ENCODE measurements at regions not wholly inside any gene's neighbourhood (a gene's known extent, or its start where the extent isn't known, plus 50 kb on each side); places are given as distances from the start of the nearest gene placed in this dataset.

DNA sequence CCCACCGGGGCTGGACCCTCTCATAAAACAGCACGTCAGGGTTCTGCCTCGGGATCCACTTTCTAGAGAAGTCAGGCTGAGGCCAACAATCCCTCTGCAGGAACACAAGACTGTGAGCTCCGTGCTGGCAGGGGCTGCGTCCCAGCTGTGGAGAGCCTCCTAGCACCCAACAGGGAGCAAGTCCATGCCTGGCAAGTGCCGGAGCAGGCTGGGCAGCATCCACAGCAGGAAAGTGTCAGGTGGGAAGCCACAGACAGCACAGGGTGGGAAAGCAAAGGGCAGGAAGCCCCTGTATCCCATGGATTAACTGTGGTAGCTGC lies 682.3 kb downstream of the TBC1D22A start:
- no peak overlapping the region for H3K4me3 Mint-ChIP-seq

DNA sequence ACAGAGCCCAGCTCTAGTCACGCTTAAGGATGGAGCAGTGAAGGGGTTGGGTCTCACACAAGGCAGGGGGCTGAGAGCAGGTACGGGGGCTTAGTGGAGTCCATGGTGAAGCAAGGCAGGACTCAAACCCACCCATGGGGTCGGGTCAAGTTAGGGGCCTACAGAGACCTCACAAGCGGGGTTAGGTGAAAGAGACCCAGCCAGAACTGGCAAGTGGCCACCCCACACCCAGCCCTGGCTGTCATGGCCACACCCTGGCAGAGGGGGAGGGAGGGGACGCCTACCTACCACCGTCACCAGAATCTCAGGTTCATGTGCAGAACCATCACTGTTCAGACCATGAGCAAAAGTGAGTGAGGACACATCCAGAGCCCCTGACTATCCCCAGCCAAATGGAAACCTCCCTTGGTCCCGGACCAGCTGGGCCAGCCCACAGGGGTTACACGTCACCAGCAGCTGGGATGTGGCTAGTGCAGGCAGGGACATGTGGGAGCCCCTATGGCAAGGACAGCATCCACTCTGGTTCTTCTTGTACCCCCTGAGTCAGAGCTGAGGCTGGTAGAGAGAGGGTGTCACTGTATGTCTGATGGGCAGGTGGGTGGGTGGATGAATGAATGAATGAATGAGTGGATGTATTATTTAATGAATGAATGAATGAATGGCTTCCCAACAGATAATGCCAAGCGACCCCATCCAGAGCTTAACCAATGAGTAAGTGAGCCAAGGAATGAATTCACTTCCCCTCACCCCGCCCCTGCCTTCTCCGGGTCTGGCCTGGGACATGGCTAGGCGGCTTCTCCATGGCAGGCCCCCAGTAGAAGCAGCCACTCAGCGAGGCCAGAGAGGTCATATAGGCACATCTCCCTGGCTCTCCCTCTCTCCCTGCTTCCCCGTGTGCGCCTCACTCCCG lies 681.6 kb downstream of the TBC1D22A start:
- no peak overlapping the region for H3K27ac Mint-ChIP-seq
- no peak for ATAC-seq (ENCODE audit: low read depth)
- no peak for DNase-seq (ENCODE audit: low spot score in 2 of 2)
- H3K9me3 Mint-ChIP-seq = peaks cover 16% of the 10 kb centered on the region
- H3K4me1 Mint-ChIP-seq = peaks cover 5% of the 10 kb centered on the region
- peaks cover 8% of the 10 kb centered on the region for H3K27me3 Mint-ChIP-seq
- no peak overlapping the region for H3K4me3 Mint-ChIP-seq
- H3K36me3 Mint-ChIP-seq = peaks cover 2% of the 10 kb centered on the region

More for the DNA sequence above, 682.3 kb downstream of the TBC1D22A start:
- peaks cover 5% of the 10 kb centered on the region for H3K4me1 Mint-ChIP-seq
- H3K27ac Mint-ChIP-seq = no peak overlapping the region
- H3K27me3 Mint-ChIP-seq = peaks cover 8% of the 10 kb centered on the region
- H3K9me3 Mint-ChIP-seq = peaks cover 16% of the 10 kb centered on the region
- H3K36me3 Mint-ChIP-seq = peaks cover 2% of the 10 kb centered on the region
- ATAC-seq (ENCODE audit: low read depth) (no peak), DNase-seq (ENCODE audit: low spot score in 2 of 2) (no peak)

DNA sequence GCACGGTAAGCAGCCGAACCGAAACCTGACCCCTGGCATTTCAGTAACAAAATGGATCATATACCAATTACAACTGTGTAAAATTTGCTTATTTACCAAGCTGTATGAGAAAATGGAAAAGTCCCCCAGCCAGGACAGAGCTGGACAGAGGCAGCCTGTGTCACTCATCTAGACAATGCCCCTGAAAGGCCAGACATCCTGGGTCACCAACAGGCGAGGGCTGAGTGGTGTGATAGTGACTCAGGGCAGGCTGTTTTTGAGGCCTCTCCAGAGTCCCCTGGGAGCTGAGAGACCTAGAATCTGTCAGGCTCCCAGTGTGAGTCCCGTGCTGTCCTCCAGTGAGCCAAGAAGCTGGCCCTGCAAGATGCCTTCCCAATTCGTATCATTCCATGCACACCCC lies 680.4 kb downstream of the TBC1D22A start:
- ATAC-seq (ENCODE audit: low read depth) (no peak), DNase-seq (ENCODE audit: low spot score in 2 of 2) (no peak)
- Mint-ChIP-seq H3K27me3 (peaks cover 8% of the 10 kb centered on the region), H3K4me1 (peaks cover 5% of the 10 kb centered on the region), H3K4me3 (no peak overlapping the region), H3K36me3 (peaks cover 2% of the 10 kb centered on the region), H3K27ac (no peak overlapping the region), H3K9me3 (peaks cover 16% of the 10 kb centered on the region)

DNA sequence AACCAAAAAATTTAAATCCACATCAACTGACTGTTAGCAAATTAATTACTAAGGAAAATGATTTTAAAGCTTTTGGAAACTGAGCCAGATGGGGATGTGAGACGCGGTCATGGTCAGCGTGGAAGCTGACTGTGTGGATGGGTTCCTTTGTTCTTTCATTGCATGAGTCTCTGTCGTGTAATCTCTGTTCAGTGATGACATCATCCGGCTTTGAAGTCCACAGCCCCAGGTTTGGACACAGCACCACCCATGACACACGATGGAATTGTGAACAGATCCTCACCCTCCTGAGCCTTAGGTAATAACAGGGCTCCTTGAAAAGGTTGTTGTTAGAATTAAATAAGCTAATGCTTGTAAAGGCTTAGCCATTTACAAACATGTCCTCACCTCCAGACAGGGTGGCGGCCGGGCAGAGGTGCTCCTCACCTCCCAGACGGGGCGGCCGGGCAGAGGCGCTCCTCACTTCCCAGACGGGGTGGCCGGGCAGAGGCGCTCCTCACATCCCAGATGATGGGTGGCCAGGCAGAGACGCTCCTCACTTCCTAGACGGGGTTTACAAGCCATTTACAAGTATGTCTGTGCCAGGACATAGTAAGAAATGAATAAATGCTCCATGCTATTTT lies 677.3 kb downstream of the TBC1D22A start:
- no peaks in the 10 kb centered on the region for H3K4me1 Mint-ChIP-seq
- peaks cover 4% of the 10 kb centered on the region for H3K27me3 Mint-ChIP-seq
- no peak overlapping the region for H3K27ac Mint-ChIP-seq
- no peak for ATAC-seq (ENCODE audit: low read depth)
- DNase-seq (ENCODE audit: low spot score in 2 of 2) = no peak
- peaks cover 3% of the 10 kb centered on the region for H3K36me3 Mint-ChIP-seq
- H3K4me3 Mint-ChIP-seq = no peak overlapping the region
- peaks cover 17% of the 10 kb centered on the region for H3K9me3 Mint-ChIP-seq

DNA sequence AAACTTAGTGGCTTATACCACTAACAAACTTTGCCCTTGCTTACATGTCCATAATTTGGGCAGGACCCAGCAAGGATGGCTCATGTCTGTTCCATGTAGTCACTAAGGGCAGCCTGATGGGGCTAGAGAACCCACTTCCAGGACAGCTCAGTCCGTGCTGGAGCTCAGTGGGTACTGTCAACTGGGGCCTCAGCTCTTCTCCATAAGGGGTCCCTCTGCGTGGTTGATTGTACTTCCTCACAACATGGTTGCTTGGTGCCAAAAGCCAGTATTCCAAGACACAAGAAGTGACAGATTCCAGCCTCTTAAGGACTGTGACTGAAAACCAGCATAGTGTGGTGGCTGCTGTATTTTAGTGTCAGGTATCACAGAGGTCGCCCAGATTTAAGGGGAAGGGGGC lies 675.2 kb downstream of the TBC1D22A start:
- H3K9me3 Mint-ChIP-seq = peaks cover 16% of the 10 kb centered on the region
- H3K36me3 Mint-ChIP-seq = peaks cover 3% of the 10 kb centered on the region
- peaks cover 4% of the 10 kb centered on the region for H3K27me3 Mint-ChIP-seq
- H3K4me1 Mint-ChIP-seq = no peaks in the 10 kb centered on the region
- H3K4me3 Mint-ChIP-seq = no peak overlapping the region
- DNase-seq (ENCODE audit: low spot score in 2 of 2) = no peak
- no peak overlapping the region for H3K27ac Mint-ChIP-seq
- no peak for ATAC-seq (ENCODE audit: low read depth)

DNA sequence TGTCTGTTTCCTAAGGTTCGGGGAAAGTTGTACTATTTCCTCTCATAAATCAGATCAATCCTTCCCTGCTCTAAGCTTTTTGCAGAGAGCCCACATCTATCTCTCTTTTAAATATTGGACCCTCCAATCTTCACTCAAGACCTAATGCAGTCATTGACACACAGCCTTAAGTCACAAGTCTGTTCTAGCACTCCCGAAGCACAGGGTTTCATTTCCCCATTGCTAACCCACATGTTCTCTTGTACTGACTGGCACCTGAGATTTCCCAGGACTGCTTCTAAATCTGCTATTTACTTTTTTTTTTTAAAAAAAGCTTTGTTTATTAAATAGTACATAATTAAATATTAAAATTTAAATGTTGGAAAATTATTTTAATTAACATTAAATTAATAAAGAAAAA lies 674.7 kb downstream of the TBC1D22A start:
- no peaks in the 10 kb centered on the region for H3K4me1 Mint-ChIP-seq
- H3K9me3 Mint-ChIP-seq = peaks cover 14% of the 10 kb centered on the region
- peaks cover 4% of the 10 kb centered on the region for H3K27me3 Mint-ChIP-seq
- peaks cover 3% of the 10 kb centered on the region for H3K36me3 Mint-ChIP-seq
- H3K27ac Mint-ChIP-seq = no peak overlapping the region
- ATAC-seq (ENCODE audit: low read depth) (no peak), DNase-seq (ENCODE audit: low spot score in 2 of 2) (no peak)
- H3K4me3 Mint-ChIP-seq = no peak overlapping the region

DNA sequence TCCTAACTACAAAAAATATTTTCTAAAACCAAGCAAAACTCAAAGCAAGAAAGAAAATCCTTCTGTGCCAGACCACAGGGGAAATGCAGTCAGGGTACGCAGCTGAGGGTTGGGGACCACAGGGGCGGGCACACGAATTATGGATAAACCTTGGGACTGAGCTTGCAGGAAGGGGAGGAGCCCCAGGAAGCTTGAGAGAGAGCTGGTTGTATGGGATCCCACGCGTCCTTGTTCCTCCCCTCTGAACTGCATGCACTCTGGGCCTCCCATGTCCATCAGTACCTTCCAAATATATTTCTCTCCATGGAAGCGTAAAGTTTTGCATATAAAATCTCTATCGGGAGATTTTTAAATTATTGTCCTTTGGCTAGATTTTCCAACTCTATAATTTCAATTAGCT lies 673.4 kb downstream of the TBC1D22A start:
- peaks cover 10% of the 10 kb centered on the region for H3K9me3 Mint-ChIP-seq
- H3K27ac Mint-ChIP-seq = no peak overlapping the region
- ATAC-seq (ENCODE audit: low read depth) (no peak), DNase-seq (ENCODE audit: low spot score in 2 of 2) (no peak)
- no peaks in the 10 kb centered on the region for H3K4me1 Mint-ChIP-seq
- H3K4me3 Mint-ChIP-seq = no peak overlapping the region
- H3K36me3 Mint-ChIP-seq = peaks cover 3% of the 10 kb centered on the region
- peaks cover 4% of the 10 kb centered on the region for H3K27me3 Mint-ChIP-seq

DNA sequence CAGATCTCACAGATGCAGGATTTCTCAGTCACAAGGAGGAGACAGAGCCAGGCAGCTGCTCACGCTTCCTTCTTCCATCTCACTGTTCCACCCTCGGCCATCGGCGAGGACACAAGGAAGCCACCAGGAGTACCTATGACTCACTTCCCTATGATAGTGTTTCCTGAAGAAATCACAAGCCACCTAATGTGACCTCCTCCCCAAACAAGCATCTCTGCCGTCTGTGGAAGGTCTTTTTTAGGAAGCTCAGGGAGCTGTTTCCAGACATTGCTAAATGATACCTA lies 672.7 kb downstream of the TBC1D22A start:
- Mint-ChIP-seq H3K27me3 (peaks cover 4% of the 10 kb centered on the region), H3K36me3 (peaks cover 3% of the 10 kb centered on the region), H3K4me3 (no peak overlapping the region), H3K27ac (no peak overlapping the region), H3K4me1 (no peaks in the 10 kb centered on the region), H3K9me3 (peaks cover 8% of the 10 kb centered on the region)
- DNase-seq (ENCODE audit: low spot score in 2 of 2) (no peak), ATAC-seq (ENCODE audit: low read depth) (no peak)

DNA sequence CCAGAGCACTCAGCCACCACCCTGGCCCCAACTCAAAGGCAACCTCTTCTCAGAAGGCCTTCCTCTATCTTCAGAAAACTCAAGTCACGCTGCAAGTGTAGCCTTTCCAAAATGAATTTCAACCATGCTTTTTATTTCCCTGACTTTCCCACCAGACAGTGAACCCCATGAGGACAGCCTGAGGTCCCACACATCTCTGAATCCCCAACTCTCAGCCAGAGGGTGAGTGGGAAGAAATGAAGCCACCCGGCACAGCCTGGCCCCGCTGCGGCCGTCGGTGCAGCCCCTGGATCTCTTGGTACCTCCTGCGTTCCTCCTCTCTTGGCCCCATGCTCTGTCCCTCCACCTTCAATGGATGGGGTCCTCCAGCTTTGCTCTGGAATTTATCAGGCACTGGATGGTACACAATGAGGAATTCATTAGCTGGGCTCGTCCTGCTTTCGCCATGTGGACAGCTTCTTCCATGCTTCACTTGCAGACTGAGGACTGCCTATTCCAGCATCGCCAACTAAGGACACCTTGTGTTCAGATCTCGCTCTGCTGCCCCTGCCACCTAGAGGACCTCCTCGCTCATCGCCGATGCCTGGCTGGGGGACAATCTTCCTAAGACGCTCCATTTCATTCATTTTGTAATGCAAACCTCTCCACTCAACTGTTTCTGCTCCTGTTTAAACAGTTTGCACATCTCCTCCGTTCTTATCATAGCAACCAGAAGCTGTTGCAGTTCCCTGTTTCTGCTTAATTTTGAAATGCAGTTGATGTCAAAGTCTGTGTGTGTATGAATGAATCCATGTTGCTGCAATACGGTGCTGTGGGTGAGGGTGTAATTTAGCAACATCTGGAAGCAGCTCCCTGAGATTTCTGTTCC lies 672.1 kb downstream of the TBC1D22A start:
- Mint-ChIP-seq H3K4me1 (no peaks in the 10 kb centered on the region), H3K9me3 (peaks cover 9% of the 10 kb centered on the region), H3K36me3 (peaks cover 3% of the 10 kb centered on the region), H3K4me3 (no peak overlapping the region), H3K27me3 (peaks cover 4% of the 10 kb centered on the region), H3K27ac (no peak overlapping the region)
- DNase-seq (ENCODE audit: low spot score in 2 of 2) = no peak
- ATAC-seq (ENCODE audit: low read depth) = no peak

DNA sequence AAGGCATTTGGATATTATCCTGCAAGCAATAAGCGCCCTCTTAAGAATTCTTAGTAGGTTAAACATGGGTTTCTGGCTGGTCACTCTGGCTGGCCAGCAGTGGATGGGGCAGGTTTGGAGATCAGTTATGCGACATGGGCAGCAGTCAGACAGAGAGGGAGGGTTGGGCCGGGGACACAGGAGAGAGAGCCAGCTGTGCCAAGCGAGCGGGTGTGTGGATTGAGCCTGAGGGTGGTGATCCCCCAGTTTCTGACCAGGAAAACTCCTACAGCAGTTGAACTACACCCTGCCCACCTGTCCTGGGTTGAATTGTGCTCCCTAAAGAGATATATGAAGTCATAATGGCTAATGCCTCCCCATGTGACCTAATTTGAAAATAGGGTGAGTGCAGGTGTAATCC lies 671.2 kb downstream of the TBC1D22A start:
- H3K4me3 Mint-ChIP-seq = no peak overlapping the region
- no peaks in the 10 kb centered on the region for H3K4me1 Mint-ChIP-seq
- ATAC-seq (ENCODE audit: low read depth) = no peak
- H3K9me3 Mint-ChIP-seq = peaks cover 11% of the 10 kb centered on the region
- no peak overlapping the region for H3K27ac Mint-ChIP-seq
- peaks cover 3% of the 10 kb centered on the region for H3K36me3 Mint-ChIP-seq
- no peak for DNase-seq (ENCODE audit: low spot score in 2 of 2)
- H3K27me3 Mint-ChIP-seq = peaks cover 4% of the 10 kb centered on the region

DNA sequence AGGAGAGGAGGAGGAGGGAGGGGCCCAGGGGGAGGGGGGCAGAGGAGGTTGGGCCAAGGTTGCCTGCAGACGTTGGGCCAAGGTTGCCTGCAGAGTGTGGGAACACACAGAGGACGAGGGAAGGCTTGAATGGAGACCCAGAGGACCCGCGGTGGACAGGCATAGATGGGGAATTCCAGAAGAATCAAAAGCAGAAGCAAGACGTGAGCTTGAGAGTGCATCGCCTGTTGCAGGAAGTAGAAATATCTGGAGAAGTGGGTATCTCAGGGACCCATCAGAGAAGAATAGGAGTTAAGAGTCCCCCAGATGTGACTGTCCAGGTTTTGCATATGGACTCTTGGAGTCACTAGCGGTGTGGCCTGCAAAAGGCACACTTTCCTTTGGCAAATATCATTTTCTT lies 670.2 kb downstream of the TBC1D22A start:
- peaks cover 4% of the 10 kb centered on the region for H3K27me3 Mint-ChIP-seq
- peaks cover 3% of the 10 kb centered on the region for H3K36me3 Mint-ChIP-seq
- ATAC-seq (ENCODE audit: low read depth) (no peak), DNase-seq (ENCODE audit: low spot score in 2 of 2) (no peak)
- H3K9me3 Mint-ChIP-seq = peaks cover 11% of the 10 kb centered on the region
- no peaks in the 10 kb centered on the region for H3K4me1 Mint-ChIP-seq
- no peak overlapping the region for H3K4me3 Mint-ChIP-seq
- H3K27ac Mint-ChIP-seq = no peak overlapping the region

DNA sequence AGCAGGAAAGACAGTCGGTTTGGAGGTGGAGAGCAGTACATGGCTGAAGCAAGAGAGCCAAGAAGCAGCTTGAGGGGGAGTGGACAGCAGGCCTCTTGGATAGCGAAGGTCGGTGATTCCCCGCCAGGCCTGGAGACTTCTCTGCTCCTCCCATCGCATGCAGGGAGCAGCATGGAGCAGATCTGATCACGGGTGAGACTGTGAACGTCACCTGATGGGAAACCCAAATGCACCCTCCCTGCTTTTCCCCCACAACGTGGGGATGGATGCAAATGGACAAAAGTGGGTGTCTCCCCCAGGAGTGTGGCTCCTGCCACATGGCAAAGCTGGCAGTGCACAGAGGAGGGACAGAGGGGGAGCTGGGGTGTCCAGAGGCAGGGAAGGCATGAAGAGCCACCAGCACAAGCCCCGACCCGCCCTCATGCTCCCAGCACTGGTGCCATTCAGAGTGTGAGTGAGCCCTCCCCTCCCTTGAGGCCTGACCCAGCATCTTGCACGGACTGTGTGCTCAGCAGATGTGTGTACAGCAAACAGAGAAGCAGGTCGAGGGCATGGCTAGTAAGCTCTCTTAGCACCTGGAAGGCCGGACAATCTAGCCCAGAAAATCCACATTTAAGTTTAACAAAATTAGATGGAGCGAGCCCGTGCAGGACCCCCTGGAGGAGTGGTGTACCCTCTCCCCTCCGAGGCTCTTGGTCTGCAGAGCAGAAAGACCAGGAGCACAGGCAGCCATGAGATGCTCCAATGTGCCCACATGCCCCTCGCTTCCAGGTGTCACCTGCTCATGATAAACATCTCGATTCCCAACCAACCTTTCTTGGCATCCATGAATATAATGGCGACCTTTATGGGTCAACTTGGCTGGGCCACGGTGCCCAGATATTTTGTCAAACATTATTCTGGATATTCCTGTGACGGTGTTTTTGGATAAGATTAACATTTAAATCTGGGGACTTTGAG lies 661.7 kb downstream of the TBC1D22A start:
- no peak overlapping the region for H3K27ac Mint-ChIP-seq
- H3K4me1 Mint-ChIP-seq = no peaks in the 10 kb centered on the region
- H3K4me3 Mint-ChIP-seq = no peak overlapping the region
- peaks cover 2% of the 10 kb centered on the region for H3K9me3 Mint-ChIP-seq
- DNase-seq (ENCODE audit: low spot score in 2 of 2) (no peak), ATAC-seq (ENCODE audit: low read depth) (no peak)
- H3K36me3 Mint-ChIP-seq = no peaks in the 10 kb centered on the region
- peaks cover 16% of the 10 kb centered on the region for H3K27me3 Mint-ChIP-seq

DNA sequence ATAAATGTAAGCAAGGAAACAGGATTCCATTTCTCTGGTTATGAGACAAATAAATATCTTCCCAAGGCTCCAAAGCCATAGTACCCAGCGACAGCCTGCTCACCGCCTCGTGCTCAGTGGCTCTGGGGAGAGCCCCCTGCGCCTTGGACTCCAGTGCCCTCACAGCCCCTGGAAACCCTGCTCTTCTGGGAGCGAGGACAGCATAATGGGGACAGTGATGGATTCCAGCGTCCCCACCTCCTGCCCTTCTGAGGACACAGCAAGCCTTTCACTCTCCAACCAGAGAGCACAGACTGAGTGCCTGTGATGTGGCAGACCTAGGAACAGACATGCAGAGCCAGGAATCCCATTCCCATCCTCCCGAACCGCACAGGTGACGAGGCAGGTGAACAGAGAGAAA lies 660.8 kb downstream of the TBC1D22A start:
- Mint-ChIP-seq H3K9me3 (peaks cover 2% of the 10 kb centered on the region), H3K27me3 (peaks cover 16% of the 10 kb centered on the region), H3K4me3 (no peak overlapping the region), H3K27ac (no peak overlapping the region), H3K4me1 (no peaks in the 10 kb centered on the region), H3K36me3 (no peaks in the 10 kb centered on the region)
- no peak for ATAC-seq (ENCODE audit: low read depth)
- DNase-seq (ENCODE audit: low spot score in 2 of 2) = no peak
